Stimulated activated CD4-positive, alpha-beta T cell treated with anti-CD3 and anti-CD28 coated beads, Interleukin-4, amount 100 ng/mL, for 48 hours (primary cell): ENCODE measurements at regions not wholly inside any gene's neighbourhood (a gene's known extent, or its start where the extent isn't known, plus 50 kb on each side); places are given as distances from the start of the nearest gene placed in this dataset.

Experiments
- DNase-seq, 2 donors: peaks; one replicate each; pipeline ENCODE4 v3.0.0-alpha.2; 2020; ENCODE audit warnings: low read depth in 2 of 2

GRCh38 chr14:97298736-97299135, 501.6 kb downstream of the VRK1 start:
- no peak for DNase-seq

- DNase-seq: no peak
Measured at GRCh38 chr14:97299661-97300060, 502.5 kb downstream of the VRK1 start.

GRCh38 chr14:97301931-97302559, 504.9 kb downstream of the VRK1 start:
- DNase-seq: no peak

GRCh38 chr14:97306133-97306759, 509.1 kb downstream of the VRK1 start:
- no peak for DNase-seq

DNA sequence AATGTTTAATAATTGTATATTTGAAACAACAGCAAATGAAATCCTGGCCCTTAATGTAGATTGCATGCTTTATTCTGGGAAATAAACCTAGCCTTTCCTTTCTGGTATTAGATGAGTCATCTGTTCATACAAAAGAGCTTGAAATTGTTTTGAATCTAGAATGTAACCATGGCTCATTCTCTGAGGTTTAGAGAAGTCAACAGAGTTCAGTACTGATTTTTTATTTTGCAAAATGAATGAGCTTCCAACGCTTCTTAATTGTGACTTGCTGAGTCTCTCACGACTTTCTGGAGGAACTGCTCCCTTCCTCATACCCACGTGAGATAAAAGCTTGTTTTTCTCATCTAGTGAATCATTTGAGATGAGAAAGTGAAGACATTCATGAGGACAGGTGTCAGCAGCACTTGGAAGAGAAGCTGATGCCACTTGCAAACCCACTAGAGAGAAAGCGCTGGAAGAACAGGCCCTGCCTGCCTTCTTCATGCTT, 509.6 kb downstream of the VRK1 start:
- DNase-seq: no peak

GRCh38 chr14:97311411-97311810, 514.2 kb downstream of the VRK1 start:
- no peak for DNase-seq

DNA sequence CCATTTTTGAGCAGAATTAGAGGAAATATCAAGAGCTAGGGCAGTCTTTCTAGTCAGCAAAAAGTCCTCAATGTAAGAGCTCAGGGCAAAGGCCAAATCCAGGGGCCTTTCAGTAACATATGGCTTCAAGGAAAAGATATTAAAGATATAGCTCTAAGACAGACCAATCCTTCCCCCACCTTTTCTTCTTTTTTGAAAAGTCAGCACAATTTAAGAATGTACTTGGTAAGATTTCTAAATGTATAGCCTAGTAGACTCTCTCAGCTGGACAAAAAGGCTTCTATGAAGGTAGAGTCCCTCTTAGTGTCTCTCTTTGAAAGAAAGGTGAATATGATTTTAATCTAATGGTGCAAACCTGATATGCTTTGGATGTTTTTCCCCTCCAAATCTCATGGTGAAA, 515.7 kb downstream of the VRK1 start:
- no peak for DNase-seq

DNA sequence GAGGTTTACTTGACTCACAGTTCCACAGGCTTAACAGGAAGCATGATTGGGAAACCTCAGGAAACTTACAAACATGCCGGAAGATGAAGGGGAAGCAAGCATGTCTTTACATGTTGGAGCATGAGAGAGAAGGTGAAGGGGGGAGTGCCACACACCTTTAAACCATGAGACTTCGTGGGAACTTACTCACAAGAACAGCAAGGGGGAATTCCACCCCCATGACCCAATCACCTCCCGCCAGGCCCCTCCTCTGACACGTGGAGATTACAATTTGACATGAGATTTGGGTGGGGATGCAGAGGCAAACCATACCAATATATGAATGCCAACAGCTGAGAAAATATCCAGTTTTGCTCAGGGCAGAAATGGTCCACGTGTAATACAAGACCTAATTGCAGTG, 518.6 kb downstream of the VRK1 start:
- DNase-seq: no peak

DNA sequence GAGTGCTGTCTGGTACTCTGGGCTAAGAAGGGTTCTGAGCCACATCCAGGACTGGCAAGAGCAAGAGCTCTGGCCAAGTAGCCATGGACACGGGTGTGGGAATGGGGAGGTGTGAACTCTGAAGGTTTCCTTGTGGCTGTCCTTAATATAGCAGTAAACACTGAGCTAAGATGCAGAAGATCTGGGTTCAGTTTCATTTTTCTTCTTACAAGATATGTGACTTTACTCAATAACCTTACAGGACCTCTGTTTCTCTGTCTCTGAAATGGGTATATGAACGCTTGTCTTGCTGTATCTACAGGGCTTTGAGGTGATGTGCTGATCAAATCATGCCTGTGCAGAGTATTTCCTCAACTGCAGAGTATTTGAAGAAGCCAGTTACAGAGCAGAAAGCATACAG, 521.2 kb downstream of the VRK1 start:
- DNase-seq: no peak

- DNase-seq: no peak
Measured at GRCh38 chr14:97319691-97320090, 522.5 kb downstream of the VRK1 start.

- DNase-seq: no peak
Measured at GRCh38 chr14:97328743-97329142, 531.6 kb downstream of the VRK1 start.

GRCh38 chr14:97329701-97330100, 532.5 kb downstream of the VRK1 start:
- no peak for DNase-seq

DNA sequence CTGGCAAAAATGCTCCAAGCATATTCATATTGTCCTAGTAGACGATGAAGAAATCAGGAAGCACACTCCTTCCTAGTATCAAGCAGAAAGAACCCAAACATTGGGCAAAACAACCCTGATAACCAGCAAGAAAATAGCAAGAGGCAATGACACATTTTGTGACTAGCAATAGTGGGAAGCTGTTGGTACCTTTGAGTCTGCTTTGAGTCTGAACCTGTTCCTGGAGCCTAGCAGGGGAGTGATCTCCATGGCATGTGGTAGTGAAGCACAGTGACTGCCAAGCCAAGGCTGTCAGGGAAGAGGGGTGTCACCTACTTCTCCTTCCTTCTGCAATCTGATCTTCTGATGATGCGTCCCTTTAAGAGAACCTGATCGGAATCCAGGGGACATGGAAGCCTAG, 533.9 kb downstream of the VRK1 start:
- DNase-seq: no peak

DNA sequence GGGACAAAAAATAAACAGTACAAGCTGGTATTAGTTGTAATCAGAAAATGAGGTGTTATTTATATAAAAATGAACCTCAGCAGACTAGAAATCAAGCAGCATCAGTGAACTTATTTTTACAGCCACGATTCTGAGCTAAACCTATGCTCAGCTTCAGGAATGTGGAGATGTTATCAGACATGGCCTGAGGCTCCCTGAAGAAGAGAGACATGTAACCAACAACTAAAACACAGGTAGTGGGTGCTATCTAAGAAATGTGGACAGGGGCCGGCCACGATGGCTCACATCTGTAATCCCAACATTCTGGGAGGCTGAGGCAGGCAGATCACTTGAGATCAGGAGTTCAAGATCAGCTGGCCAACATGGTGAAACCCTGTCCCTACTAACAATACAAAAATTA, 534.3 kb downstream of the VRK1 start:
- DNase-seq: no peak

- DNase-seq: no peak
Measured at GRCh38 chr14:97336179-97336578, 539.0 kb downstream of the VRK1 start.

GRCh38 chr14:97336816-97337215, 539.6 kb downstream of the VRK1 start:
- DNase-seq: no peak

DNA sequence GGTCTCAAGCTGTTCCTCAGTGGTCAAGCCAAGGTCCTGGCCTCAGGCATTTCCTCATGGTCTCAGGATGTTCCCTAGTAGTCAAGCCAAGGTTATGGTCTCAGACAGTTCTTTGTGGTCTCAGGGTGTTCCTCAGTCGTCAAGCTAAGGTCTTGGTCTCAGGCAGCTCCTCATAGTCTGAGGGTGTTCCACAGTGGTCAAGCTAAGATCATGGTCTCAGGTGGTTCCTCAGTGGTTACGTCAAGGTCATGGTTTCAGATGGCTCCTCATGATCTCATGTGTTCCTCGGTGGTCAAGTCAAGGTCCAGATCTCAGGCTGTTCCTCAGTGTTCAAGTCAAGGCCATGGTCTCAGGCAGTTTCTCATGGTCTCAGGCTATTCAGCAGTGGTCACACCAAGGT, 540.1 kb downstream of the VRK1 start:
- no peak for DNase-seq

DNA sequence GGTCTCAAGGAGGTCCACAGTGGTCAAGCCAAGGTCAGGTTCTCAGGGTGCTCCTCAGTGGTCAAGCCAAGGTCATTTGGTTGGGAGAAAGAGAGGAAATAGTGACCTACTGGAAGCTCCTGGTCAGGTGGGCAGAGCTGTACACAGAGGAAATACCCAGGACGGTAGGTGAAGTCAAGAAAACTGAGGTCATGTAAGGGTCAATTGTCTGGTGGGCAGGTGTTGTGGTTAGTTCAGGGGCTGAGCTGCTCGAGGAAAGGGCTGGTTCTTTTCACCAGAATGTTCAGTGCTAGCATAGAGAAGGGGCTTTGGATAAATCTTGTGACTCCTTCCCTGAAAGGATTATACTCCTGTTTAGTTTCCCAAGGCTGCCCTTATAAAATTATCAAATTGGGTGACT, 540.5 kb downstream of the VRK1 start:
- no peak for DNase-seq

- DNase-seq: no peak
Measured at GRCh38 chr14:97344666-97345065, 547.5 kb downstream of the VRK1 start.

DNA sequence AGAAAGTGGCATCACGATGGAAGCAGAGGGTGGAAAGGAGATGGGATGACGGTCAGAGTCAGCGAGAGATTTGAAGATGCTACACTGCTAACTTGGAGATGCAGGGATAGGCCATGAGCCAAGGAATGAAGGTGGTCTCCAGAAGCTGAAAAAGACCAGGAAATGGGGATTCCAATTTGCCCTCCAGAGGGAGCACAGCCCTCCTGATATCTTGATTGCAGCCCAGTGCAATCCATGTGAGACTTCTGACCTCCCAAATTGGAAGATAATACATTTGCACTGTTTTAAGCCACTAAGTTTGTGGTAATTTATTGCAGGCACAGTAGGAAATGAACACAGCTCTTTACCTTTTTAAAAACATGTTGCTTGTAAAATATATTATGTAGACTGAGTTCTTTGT, 549.5 kb downstream of the VRK1 start:
- no peak for DNase-seq

DNA sequence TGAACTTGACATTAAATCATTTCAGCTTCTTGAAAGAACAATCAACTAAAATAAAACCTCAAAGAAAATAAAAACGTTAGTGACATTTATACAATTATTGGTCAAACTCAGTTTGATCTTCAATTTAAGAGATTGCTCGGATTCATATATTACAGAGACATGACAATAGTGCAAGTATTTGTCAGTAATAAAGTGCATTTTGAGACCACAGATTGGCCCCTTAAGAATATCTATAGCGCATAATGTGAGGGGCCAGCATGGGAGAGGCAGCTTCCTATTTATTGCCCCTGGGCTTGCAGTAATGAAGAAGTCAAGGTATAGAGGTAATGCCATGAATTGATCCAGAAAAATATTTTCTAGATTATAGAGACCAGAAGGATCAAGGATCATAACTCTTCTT, 552.3 kb downstream of the VRK1 start:
- no peak for DNase-seq

DNA sequence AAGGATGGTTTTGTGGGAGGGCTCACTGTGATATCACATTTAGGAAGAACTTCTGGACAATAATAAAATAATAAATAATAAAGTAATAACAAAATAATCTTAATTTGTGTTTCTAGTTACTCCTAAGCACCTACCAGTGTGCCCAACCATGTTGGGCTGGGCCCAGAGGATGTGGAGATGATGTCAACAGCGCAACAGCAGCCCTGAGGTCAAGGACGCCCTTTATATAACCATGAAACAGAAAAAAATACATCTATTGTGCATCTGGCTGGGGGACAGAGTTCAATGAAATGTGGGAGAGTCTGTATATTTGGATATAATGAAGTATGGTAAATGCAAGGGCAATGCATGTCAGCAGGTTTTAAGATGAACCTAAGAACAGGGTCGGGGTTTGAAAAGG, 552.8 kb downstream of the VRK1 start:
- no peak for DNase-seq

DNA sequence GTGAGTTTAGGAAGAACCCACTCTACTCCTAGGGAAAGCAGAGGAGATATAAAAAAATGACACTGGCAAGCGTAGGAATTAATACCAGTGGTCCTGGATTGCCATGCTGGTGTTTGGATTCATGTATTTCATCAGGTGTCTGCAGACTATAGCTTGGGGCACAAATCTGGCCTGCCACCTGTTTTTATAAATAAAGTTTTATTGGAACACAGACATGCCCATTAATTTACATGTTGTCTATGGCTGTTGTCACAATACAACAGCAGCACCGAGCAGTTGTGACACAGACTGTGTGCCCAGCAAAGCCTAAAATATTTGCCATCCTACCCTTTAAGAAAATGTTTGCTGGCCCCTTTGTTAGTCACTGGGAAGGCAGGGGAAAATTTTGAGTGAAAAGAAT, 553.2 kb downstream of the VRK1 start:
- no peak for DNase-seq
